ENCODE measurements at regions not wholly inside any gene's neighbourhood (a gene's known extent, or its start where the extent isn't known, plus 50 kb on each side); places are given as distances from the start of the nearest gene placed in this dataset.

DNA sequence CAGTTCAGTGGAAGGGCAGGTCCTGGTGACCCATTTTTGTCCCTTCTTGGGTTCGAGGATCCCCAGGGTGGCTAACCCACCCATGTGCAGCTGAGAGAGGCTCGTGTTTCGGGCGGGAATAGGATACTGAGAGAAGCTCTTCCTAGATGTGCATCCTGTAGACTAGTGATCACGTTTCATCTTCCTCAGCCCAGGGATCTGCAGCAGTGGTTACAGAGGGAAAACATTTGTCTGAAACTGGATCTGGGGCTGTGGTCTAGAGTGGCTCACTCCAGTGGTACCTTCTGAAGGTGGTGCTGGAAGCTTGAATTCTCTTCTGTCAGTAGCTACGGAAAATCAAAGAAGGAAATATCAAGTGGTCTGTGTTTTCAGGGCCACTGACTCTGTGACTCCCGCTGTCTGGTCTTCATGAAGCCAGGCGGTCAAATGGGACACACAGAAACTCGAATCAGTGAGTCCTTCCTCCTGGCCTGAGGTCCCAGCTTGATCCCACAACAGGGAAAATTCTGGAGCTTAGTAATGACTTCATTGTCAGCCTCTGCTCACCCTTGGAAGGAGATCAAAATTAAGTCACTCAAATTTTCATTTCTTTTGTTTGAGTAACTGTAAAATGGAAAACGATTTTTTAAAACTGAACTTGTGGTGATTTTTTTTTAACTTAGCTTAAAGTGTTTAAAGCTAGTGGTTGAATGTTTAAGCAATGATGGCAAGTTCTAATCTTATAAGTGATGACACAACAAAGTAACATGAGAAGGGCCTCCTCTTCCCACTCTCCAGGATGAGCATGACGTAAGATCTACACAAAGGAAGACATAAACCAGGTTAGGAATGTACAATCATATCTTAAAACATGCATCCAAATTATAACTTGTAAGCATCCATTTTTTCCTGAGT is 469.3 kb upstream of the KLF6 start:
- no peak for TF ChIP-seq POLR2A (IDR thresholded peaks at IDR 0.05)
- TF ChIP-seq, protein P1, sequence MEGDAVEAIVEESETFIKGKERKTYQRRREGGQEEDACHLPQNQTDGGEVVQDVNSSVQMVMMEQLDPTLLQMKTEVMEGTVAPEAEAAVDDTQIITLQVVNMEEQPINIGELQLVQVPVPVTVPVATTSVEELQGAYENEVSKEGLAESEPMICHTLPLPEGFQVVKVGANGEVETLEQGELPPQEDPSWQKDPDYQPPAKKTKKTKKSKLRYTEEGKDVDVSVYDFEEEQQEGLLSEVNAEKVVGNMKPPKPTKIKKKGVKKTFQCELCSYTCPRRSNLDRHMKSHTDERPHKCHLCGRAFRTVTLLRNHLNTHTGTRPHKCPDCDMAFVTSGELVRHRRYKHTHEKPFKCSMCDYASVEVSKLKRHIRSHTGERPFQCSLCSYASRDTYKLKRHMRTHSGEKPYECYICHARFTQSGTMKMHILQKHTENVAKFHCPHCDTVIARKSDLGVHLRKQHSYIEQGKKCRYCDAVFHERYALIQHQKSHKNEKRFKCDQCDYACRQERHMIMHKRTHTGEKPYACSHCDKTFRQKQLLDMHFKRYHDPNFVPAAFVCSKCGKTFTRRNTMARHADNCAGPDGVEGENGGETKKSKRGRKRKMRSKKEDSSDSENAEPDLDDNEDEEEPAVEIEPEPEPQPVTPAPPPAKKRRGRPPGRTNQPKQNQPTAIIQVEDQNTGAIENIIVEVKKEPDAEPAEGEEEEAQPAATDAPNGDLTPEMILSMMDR (IDR thresholded peaks at IDR 0.05) = no peak

Measured in testis (tissue), 2 donors.